SK-N-SH (cell line): ENCODE measurements at regions not wholly inside any gene's neighbourhood (a gene's known extent, or its start where the extent isn't known, plus 50 kb on each side); places are given as distances from the start of the nearest gene placed in this dataset.

Experiments used
- CTCF ChIA-PET: fragments of 300-600, 350-600 bp; formaldehyde crosslinking; extraction: SDS; loops from one replicate; lab custom pipeline; 2021; lab: Yijun Ruan, JAX
- POLR2A ChIA-PET: fragments of 350-600 bp; sonication (Branson Sonifier 250); formaldehyde crosslinking; extraction: SDS; loops from one replicate; lab custom pipeline; 2020; ENCODE audit warnings: antibody characterized with exemption, inconsistent platforms; lab: Yijun Ruan, JAX
- DNase-seq: peaks from one replicate; pipeline ENCODE4 v3.0.0; 2012
- H2AFZ ChIP-seq: fragments of 200-600 bp; sonication (generic); 2 replicates; pipeline ENCODE4 v1.8.1; 2016; ENCODE audit warnings: antibody characterized with exemption, mild to moderate bottlenecking, low read depth
- H3F3A ChIP-seq: fragments of 200-600 bp; sonication (generic); replicated peaks from 2 replicates; pipeline ENCODE3; 2016; ENCODE audit warnings: antibody characterized with exemption, mild to moderate bottlenecking; ENCODE audit not compliant: insufficient read depth
- H3K27ac ChIP-seq, 2 experiments: fragments of 200-500 bp in 1 of 2; fragments of 200-600 bp in 1 of 2; sonication (Bioruptor generic) in 1 of 2; sonication (generic), shearing (Covaris generic) in 1 of 2; 2 replicates each; pipeline versions ENCODE4 v1.5.1 to v1.6.1; 2014 to 2016; ENCODE audit warnings: low read depth in 2 of 2, inconsistent platforms in 1 of 2, low read length in 1 of 2, mild to moderate bottlenecking in 1 of 2, mixed read lengths in 1 of 2
- H3K27me3 ChIP-seq: fragments of 200-600 bp; sonication (generic), shearing (Covaris generic); 2 replicates; pipeline ENCODE4 v1.6.1; 2016; ENCODE audit warnings: mixed run types; ENCODE audit not compliant: insufficient read depth
- H3K36me3 ChIP-seq, 2 experiments: fragments of 200-500 bp in 1 of 2; fragments of 200-600 bp in 1 of 2; sonication (Bioruptor generic) in 1 of 2; sonication (generic) in 1 of 2; replicated peaks in 1 of 2; 2 replicates each; pipeline versions ENCODE3 to v1.5.1; 2014 to 2016; ENCODE audit warnings: low read length in 1 of 2, mild to moderate bottlenecking in 1 of 2; ENCODE audit not compliant: insufficient read depth in 2 of 2, control insufficient read depth in 1 of 2
- H3K4me1 ChIP-seq, 2 experiments: fragments of 200-500 bp in 1 of 2; fragments of 200-600 bp in 1 of 2; sonication (Bioruptor generic) in 1 of 2; sonication (generic), shearing (Covaris generic) in 1 of 2; 2 replicates each; pipeline versions ENCODE4 v1.5.1 to v1.6.1; 2014 to 2016; ENCODE audit warnings: low read depth in 1 of 2, low read length in 1 of 2, mixed run types in 1 of 2; ENCODE audit not compliant: insufficient read depth in 2 of 2, control insufficient read depth in 1 of 2
- H3K4me2 ChIP-seq: fragments of 200-600 bp; sonication (generic), shearing (Covaris generic); 2 replicates; pipeline ENCODE4 v1.6.1; 2017; ENCODE audit warnings: mixed run types
- H3K4me3 ChIP-seq, 2 experiments: fragments of 200-500 bp in 1 of 2; fragments of 200-600 bp in 1 of 2; sonication (Bioruptor generic) in 1 of 2; sonication (generic), shearing (Covaris generic) in 1 of 2; 2 replicates each; pipeline versions ENCODE4 v1.5.1 to v1.8.1; 2014 to 2016; ENCODE audit warnings: low read depth in 2 of 2, inconsistent platforms in 1 of 2, low read length in 1 of 2, mild to moderate bottlenecking in 1 of 2, mixed read lengths in 1 of 2, moderate library complexity in 1 of 2
- H3K79me2 ChIP-seq: fragments of 200-600 bp; sonication (generic); 2 replicates; pipeline ENCODE4 v1.8.1; 2017; ENCODE audit warnings: mild to moderate bottlenecking; ENCODE audit not compliant: insufficient read depth
- H3K9ac ChIP-seq: fragments of 200-600 bp; sonication (generic); 2 replicates; pipeline ENCODE4 v1.6.1; 2017; ENCODE audit warnings: mixed run types
- H3K9me2 ChIP-seq: fragments of 200-600 bp; sonication (generic); 2 replicates; pipeline ENCODE4 v1.6.1; 2017; ENCODE audit warnings: mixed run types
- H3K9me3 ChIP-seq: fragments of 200-600 bp; sonication (generic); 2 replicates; pipeline ENCODE4 v1.6.1; 2017; ENCODE audit warnings: mixed run types, mild to moderate bottlenecking, moderate library complexity
- H4K20me1 ChIP-seq: fragments of 200-600 bp; sonication (generic); 2 replicates; pipeline ENCODE4 v1.6.1; 2017; ENCODE audit warnings: mild to moderate bottlenecking, mixed run types; ENCODE audit not compliant: insufficient read depth
- CHD2 ChIP-seq: fragments of 150-350 bp; IDR thresholded peaks from 2 replicates; pipeline ENCODE4 v1.6.1; 2018; ENCODE audit warnings: low read length; ENCODE audit not compliant: partially characterized antibody
- CTCF ChIP-seq: fragments of 200-600 bp; sonication (generic); IDR thresholded peaks from 2 replicates; pipeline ENCODE4 v1.6.1; 2017; ENCODE audit warnings: antibody characterized with exemption, mild to moderate bottlenecking, moderate library complexity
- ELF1 ChIP-seq: IDR thresholded peaks from 2 replicates; pipeline ENCODE4 v1.4.0; 2012
- EP300 ChIP-seq, 2 experiments: IDR thresholded peaks; 2 replicates each; pipeline versions ENCODE4 v1.4.0 to v1.6.1; 2012; ENCODE audit warnings: borderline replicate concordance in 1 of 2, low read depth in 1 of 2, low read length in 1 of 2
- EZH2phosphoT487 ChIP-seq: fragments of 200-600 bp; sonication (generic); IDR thresholded peaks from 2 replicates; pipeline ENCODE4 v1.6.1; 2017; ENCODE audit warnings: low read depth, mixed run types, mild to moderate bottlenecking, antibody characterized with exemption, moderate library complexity, borderline replicate concordance
- FOSL2 ChIP-seq: IDR thresholded peaks from 2 replicates; pipeline ENCODE4 v1.4.0; 2012; ENCODE audit warnings: low read depth, mild to moderate bottlenecking, moderate library complexity, borderline replicate concordance
- FOXJ3 ChIP-seq: sonication (generic); formaldehyde crosslinking; IDR thresholded peaks from 2 replicates; pipeline ENCODE4 v1.5.1; 2020; ENCODE audit warnings: mild to moderate bottlenecking, missing genetic modification reagents
- FOXM1 ChIP-seq: IDR thresholded peaks from 2 replicates; pipeline ENCODE4 v1.4.0; 2012; ENCODE audit warnings: low read depth, mild to moderate bottlenecking
- GABPA ChIP-seq: IDR thresholded peaks from 2 replicates; pipeline ENCODE4 v1.4.0; 2012; ENCODE audit warnings: low read depth, mild to moderate bottlenecking
- GATA2 ChIP-seq: sonication (generic); formaldehyde crosslinking; IDR thresholded peaks from 2 replicates; pipeline ENCODE4 v1.5.0; 2020; ENCODE audit warnings: mild to moderate bottlenecking, missing genetic modification reagents
- JUND ChIP-seq: IDR thresholded peaks from 2 replicates; pipeline ENCODE4 v1.4.0; 2012
- MEF2A ChIP-seq: IDR thresholded peaks from 2 replicates; pipeline ENCODE4 v1.4.0; 2012; ENCODE audit warnings: low read depth, borderline replicate concordance
- MXI1 ChIP-seq: IDR thresholded peaks from 2 replicates; pipeline ENCODE4 v1.6.1; 2012; ENCODE audit warnings: mild to moderate bottlenecking, low read depth, low read length, improper control_type of control experiment
- NFIC ChIP-seq: IDR thresholded peaks from 2 replicates; pipeline ENCODE4 v1.4.0; 2012; ENCODE audit warnings: borderline replicate concordance
- NRF1 ChIP-seq: IDR thresholded peaks from 2 replicates; pipeline ENCODE4 v1.6.1; 2012; ENCODE audit warnings: low read depth, mild to moderate bottlenecking, low read length
- RAD21 ChIP-seq: IDR thresholded peaks from 2 replicates; pipeline ENCODE4 v1.6.1; 2012; ENCODE audit warnings: mild to moderate bottlenecking, low read length
- RCOR1 ChIP-seq: fragments of 150-350 bp; IDR thresholded peaks from 2 replicates; pipeline ENCODE4 v1.6.1; 2017; ENCODE audit warnings: antibody characterized with exemption, low read length
- RFX5 ChIP-seq: IDR thresholded peaks from 2 replicates; pipeline ENCODE4 v1.6.1; 2012; ENCODE audit warnings: mild to moderate bottlenecking, improper control_type of control experiment, low read length
- RXRA ChIP-seq: IDR thresholded peaks from 2 replicates; pipeline ENCODE4 v1.4.0; 2012; ENCODE audit warnings: low read depth, mild to moderate bottlenecking, borderline replicate concordance
- SMC3 ChIP-seq: IDR thresholded peaks from 2 replicates; pipeline ENCODE4 v1.6.1; 2012; ENCODE audit warnings: low read depth, low read length, improper control_type of control experiment
- TAF1 ChIP-seq: IDR thresholded peaks from 2 replicates; pipeline ENCODE4 v1.6.1; 2012; ENCODE audit warnings: low read depth, mild to moderate bottlenecking, low read length, moderate library complexity, borderline replicate concordance
- TCF12 ChIP-seq: IDR thresholded peaks from 2 replicates; pipeline ENCODE4 v1.4.0; 2012
- TEAD4 ChIP-seq: IDR thresholded peaks from 2 replicates; pipeline ENCODE4 v1.4.0; 2012; ENCODE audit warnings: mild to moderate bottlenecking, borderline replicate concordance; ENCODE audit not compliant: insufficient read depth
- YY1 ChIP-seq: IDR thresholded peaks from 2 replicates; pipeline ENCODE4 v1.4.0; 2012; ENCODE audit warnings: low read depth, mild to moderate bottlenecking
- WGBS: methylation state at CpG from one replicate; pipeline ENCODE4 v1.1.6; 2017; ENCODE audit warnings: low lambda C conversion rate; 5-methylcytosine and 5-hydroxymethylcytosine counted together
- TF ChIP-seq, protein P1 (sequence below): fragments of 150-350 bp; IDR thresholded peaks from 2 replicates; pipeline ENCODE4 v1.6.1; 2017; ENCODE audit warnings: antibody characterized with exemption, low read length, low read depth, borderline replicate concordance
- TF ChIP-seq, protein P2 (sequence below): IDR thresholded peaks from 2 replicates; pipeline ENCODE4 v1.4.0; 2012; ENCODE audit warnings: low read depth, borderline replicate concordance

- TF ChIP-seq, protein P1, sequence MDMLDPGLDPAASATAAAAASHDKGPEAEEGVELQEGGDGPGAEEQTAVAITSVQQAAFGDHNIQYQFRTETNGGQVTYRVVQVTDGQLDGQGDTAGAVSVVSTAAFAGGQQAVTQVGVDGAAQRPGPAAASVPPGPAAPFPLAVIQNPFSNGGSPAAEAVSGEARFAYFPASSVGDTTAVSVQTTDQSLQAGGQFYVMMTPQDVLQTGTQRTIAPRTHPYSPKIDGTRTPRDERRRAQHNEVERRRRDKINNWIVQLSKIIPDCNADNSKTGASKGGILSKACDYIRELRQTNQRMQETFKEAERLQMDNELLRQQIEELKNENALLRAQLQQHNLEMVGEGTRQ, result no peak
- TF ChIP-seq CTCF, result no peak
- no peak for TF ChIP-seq SMC3
- no peak for TF ChIP-seq TCF12
- no peak for TF ChIP-seq MXI1
- TF ChIP-seq EP300 (IDR thresholded peaks at IDR 0.05; ENCODE audit: borderline replicate concordance in 1 of 2, low read depth in 1 of 2, low read length in 1 of 2), result no peak
- TF ChIP-seq RXRA, result no peak
Observed at GRCh38 chr13:104634016-104634415, 1567.8 kb upstream of the SLC10A2 start (continued).

GRCh38 chr13:104632736-104633135 is 1566.5 kb upstream of the SLC10A2 start:
- no peaks in the 10 kb centered on the region for H3K36me3 ChIP-seq
- H3K4me3 ChIP-seq, result no peak overlapping the region
- no peaks in the 10 kb centered on the region for H3F3A ChIP-seq
- no peak for TF ChIP-seq TCF12
- no peak for TF ChIP-seq CHD2
- no peak for TF ChIP-seq GATA2 (CRISPR knock-in tag)
- no peak for TF ChIP-seq FOXM1
- no peak for TF ChIP-seq FOXJ3 (CRISPR knock-in tag)
- TF ChIP-seq EZH2phosphoT487, result no peak
- no peak for TF ChIP-seq NFIC
- TF ChIP-seq MXI1, result no peak
- no peak for TF ChIP-seq NRF1
- TF ChIP-seq, all 33 proteins: peak for 0
- no peak overlapping the region for H3K27ac ChIP-seq
- H3K4me1 ChIP-seq, result no peaks in the 10 kb centered on the region; a peak in 2 of 4 replicates
- no peak for DNase-seq
- no peak overlapping the region for H3K4me2 ChIP-seq
- no peaks in the 10 kb centered on the region for H3K79me2 ChIP-seq
- no peaks in the 10 kb centered on the region for H3K27me3 ChIP-seq
- POLR2A ChIA-PET, result no interaction called here
- H3K9me3 ChIP-seq, result no peaks in the 10 kb centered on the region
- CTCF ChIA-PET, result interaction anchor here (0.7 kb wide), 1 partner anchor 64 kb away, joined by 4 read pairs; no protein-coding TSS in a partner anchor
- no peak overlapping the region for H2AFZ ChIP-seq
- H4K20me1 ChIP-seq, result no peaks in the 10 kb centered on the region
- no peak overlapping the region for H3K9ac ChIP-seq
- 34% methylated on average over 1 of the region's 1 CpG for WGBS
- H3K9me2 ChIP-seq, result no peaks in the 10 kb centered on the region

DNA sequence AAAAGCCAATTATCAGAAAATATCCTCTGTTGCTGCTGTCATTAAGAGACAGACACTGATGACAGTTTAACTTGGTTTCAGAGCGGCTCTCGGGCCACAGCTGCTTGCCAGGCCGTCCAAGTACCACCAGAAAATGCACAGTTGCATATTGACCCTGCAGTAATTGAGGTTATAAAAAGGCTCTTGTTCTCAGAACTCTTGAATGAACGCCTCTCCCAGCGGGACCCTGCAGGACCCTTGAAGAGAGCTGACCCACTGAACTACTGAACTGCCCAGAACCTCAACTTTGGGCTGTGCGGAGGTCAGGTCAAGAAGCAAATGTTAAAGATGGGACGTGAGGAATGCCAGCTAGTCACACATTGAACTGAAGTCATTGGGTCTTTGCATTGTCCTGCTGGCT is 1559.0 kb upstream of the SLC10A2 start:
- no peaks in the 10 kb centered on the region for H3F3A ChIP-seq
- no peak overlapping the region for H3K27ac ChIP-seq
- H3K9me2 ChIP-seq, result no peaks in the 10 kb centered on the region
- no peaks in the 10 kb centered on the region for H3K79me2 ChIP-seq
- ChIA-PET CTCF (interaction anchor here (1.5 kb wide), 1 partner anchor 11 kb away, joined by 3 read pairs; no protein-coding TSS in a partner anchor), POLR2A (no interaction called here)
- H3K4me3 ChIP-seq, result no peak overlapping the region
- no peak for DNase-seq
- no peaks in the 10 kb centered on the region for H3K27me3 ChIP-seq
- H3K9ac ChIP-seq, result no peak overlapping the region
- no peak for TF ChIP-seq EP300 (IDR thresholded peaks at IDR 0.05; ENCODE audit: borderline replicate concordance in 1 of 2, low read depth in 1 of 2, low read length in 1 of 2)
- TF ChIP-seq SMC3, result no peak
- TF ChIP-seq NRF1, result no peak
- no peak for TF ChIP-seq JUND
- TF ChIP-seq MEF2A, result no peak
- TF ChIP-seq ELF1, result no peak
- TF ChIP-seq FOXJ3 (CRISPR knock-in tag), result no peak
- no peak for TF ChIP-seq YY1
- TF ChIP-seq GABPA, result no peak
- TF ChIP-seq FOXM1, result no peak
- TF ChIP-seq, protein P2, sequence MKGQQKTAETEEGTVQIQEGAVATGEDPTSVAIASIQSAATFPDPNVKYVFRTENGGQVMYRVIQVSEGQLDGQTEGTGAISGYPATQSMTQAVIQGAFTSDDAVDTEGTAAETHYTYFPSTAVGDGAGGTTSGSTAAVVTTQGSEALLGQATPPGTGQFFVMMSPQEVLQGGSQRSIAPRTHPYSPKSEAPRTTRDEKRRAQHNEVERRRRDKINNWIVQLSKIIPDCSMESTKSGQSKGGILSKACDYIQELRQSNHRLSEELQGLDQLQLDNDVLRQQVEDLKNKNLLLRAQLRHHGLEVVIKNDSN, result no peak
- no peak for TF ChIP-seq RXRA
- no peak for TF ChIP-seq TAF1
- no peak for TF ChIP-seq FOSL2
- TF ChIP-seq TEAD4, result no peak
- no peak for TF ChIP-seq RCOR1
- TF ChIP-seq RFX5, result no peak
- no peak for TF ChIP-seq EZH2phosphoT487
- no peak for TF ChIP-seq RAD21
- H3K4me1 ChIP-seq, result no peaks in the 10 kb centered on the region; a peak in 1 of 4 replicates
- no peaks in the 10 kb centered on the region for H3K36me3 ChIP-seq
- H4K20me1 ChIP-seq, result no peaks in the 10 kb centered on the region
- no peak overlapping the region for H3K4me2 ChIP-seq
- WGBS, result 65% methylated on average over 7 of the region's 7 CpGs
- H2AFZ ChIP-seq, result no peak overlapping the region
- no peaks in the 10 kb centered on the region for H3K9me3 ChIP-seq
